ENCODE measurements at regions not wholly inside any gene's neighbourhood (a gene's known extent, or its start where the extent isn't known, plus 50 kb on each side); places are given as distances from the start of the nearest gene placed in this dataset.

DNA sequence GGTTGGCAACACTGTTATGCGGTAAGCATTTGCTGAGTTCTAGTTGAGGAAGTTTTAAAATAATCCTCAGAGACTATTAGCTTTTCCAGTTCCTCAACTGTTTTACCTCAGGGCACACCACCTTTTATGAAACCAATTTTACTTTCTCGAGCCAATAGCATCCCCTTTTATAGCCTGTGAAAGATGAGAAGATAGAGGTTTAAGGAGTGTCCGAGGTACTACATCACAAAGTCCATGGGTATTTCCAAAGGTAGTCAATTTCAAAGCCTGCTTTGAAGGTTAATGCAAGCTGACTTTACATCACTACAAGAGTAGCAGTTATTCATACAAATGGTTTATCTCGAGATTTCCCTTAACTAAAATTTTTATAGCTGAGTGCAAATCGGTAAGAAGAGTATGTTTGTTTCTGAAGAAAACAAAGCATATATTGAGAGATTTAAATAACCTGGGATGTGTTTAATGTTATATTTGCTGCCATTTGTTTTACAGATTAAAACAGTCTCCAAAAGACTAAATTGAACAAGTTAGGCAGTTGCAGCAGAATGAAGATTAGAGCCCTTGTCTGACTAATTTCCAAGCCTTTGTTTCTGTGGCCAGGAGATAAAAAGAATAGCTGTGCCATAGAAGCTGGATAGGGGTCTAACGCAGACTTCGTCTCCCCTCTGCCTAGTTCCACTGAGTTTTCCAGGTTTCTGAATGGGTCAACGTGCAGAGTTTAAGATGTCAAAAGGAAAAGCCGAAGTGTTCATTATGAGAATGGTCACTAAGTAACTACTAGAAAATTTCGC, 74.7 kb upstream of the TRPC4 start:
- DNase-seq (ENCODE audit: extremely low spot score), result no peak
- no peak for TF ChIP-seq L3MBTL2 (conservative IDR thresholded peaks at IDR 0.05)
- no peak for TF ChIP-seq FOXA1 (IDR thresholded peaks at IDR 0.05)
- no peak for TF ChIP-seq SP1 (IDR thresholded peaks at IDR 0.05)
- TF ChIP-seq FOXM1 (IDR thresholded peaks at IDR 0.05; ENCODE audit: borderline replicate concordance), result no peak
- no peak for TF ChIP-seq ZNF384 (IDR thresholded peaks at IDR 0.05)
- no peak for TF ChIP-seq FOXK2 (IDR thresholded peaks at IDR 0.05)
- TF ChIP-seq BHLHE40 (IDR thresholded peaks at IDR 0.05; ENCODE audit: borderline replicate concordance), result no peak
- no peak for TF ChIP-seq PKNOX1 (IDR thresholded peaks at IDR 0.05)
- TF ChIP-seq LEF1 (IDR thresholded peaks at IDR 0.05; ENCODE audit: borderline replicate concordance), result no peak
- ChIA-PET POLR2A (no interaction called here), CTCF (no interaction called here)

DNA sequence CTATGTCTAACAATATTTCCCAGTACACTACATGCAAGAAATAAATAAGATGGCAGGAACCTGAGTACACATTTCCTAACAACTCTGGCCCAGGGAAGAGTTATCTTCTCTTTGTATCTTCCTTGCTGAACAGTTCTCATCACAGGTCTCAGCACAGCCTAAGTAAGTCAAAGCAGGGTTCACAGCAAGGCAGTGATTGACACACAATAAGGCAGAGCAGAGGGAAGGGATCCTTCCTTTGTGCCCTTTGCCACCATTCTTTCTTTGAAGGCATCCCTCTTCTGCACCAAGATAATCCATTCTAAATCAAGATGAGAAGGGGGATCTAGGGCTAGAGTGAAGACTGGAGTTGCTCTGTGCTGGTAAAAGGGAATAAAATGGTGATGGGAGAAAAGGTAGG, 73.4 kb upstream of the TRPC4 start:
- ChIA-PET CTCF (no interaction called here), POLR2A (no interaction called here)

GRCh38 chr13:37934339-37935191, 65.0 kb upstream of the TRPC4 start:
- no peak for DNase-seq (ENCODE audit: extremely low spot score)
- ChIA-PET CTCF (no interaction called here), POLR2A (no interaction called here)
- no peak for TF ChIP-seq HDGF (IDR thresholded peaks at IDR 0.05; ENCODE audit: borderline replicate concordance)
- no peak for TF ChIP-seq FOXK2 (IDR thresholded peaks at IDR 0.05)
- no peak for TF ChIP-seq L3MBTL2 (conservative IDR thresholded peaks at IDR 0.05)
- TF ChIP-seq TARDBP (IDR thresholded peaks at IDR 0.05), result no peak
- TF ChIP-seq SP1 (IDR thresholded peaks at IDR 0.05), result no peak
- TF ChIP-seq LEF1 (IDR thresholded peaks at IDR 0.05; ENCODE audit: borderline replicate concordance), result no peak
- no peak for TF ChIP-seq ELF4 (IDR thresholded peaks at IDR 0.05)
- TF ChIP-seq FOXA1 (IDR thresholded peaks at IDR 0.05), result no peak
- TF ChIP-seq SUZ12 (IDR thresholded peaks at IDR 0.05), result no peak
- no peak for TF ChIP-seq NFRKB (IDR thresholded peaks at IDR 0.05)
- no peak for TF ChIP-seq ARNT (IDR thresholded peaks at IDR 0.05)
- no peak for TF ChIP-seq CTBP1 (IDR thresholded peaks at IDR 0.05; ENCODE audit: borderline replicate concordance)
- TF ChIP-seq PKNOX1 (IDR thresholded peaks at IDR 0.05), result no peak
- TF ChIP-seq BHLHE40 (IDR thresholded peaks at IDR 0.05; ENCODE audit: borderline replicate concordance), result no peak
- no peak for TF ChIP-seq FOXM1 (IDR thresholded peaks at IDR 0.05; ENCODE audit: borderline replicate concordance)
- no peak for TF ChIP-seq ZNF384 (IDR thresholded peaks at IDR 0.05)

More for the DNA sequence above, 73.4 kb upstream of the TRPC4 start:
- DNase-seq (ENCODE audit: extremely low spot score), result no peak
- no peak for TF ChIP-seq HDGF (IDR thresholded peaks at IDR 0.05; ENCODE audit: borderline replicate concordance)
- TF ChIP-seq TARDBP (IDR thresholded peaks at IDR 0.05), result no peak
- TF ChIP-seq CTBP1 (IDR thresholded peaks at IDR 0.05; ENCODE audit: borderline replicate concordance), result no peak
- no peak for TF ChIP-seq SP1 (IDR thresholded peaks at IDR 0.05)
- no peak for TF ChIP-seq PKNOX1 (IDR thresholded peaks at IDR 0.05)
- no peak for TF ChIP-seq NFRKB (IDR thresholded peaks at IDR 0.05)
- TF ChIP-seq ELF4 (IDR thresholded peaks at IDR 0.05), result no peak
- no peak for TF ChIP-seq FOXK2 (IDR thresholded peaks at IDR 0.05)
- no peak for TF ChIP-seq ZNF384 (IDR thresholded peaks at IDR 0.05)
- TF ChIP-seq L3MBTL2 (conservative IDR thresholded peaks at IDR 0.05), result no peak
- no peak for TF ChIP-seq ARNT (IDR thresholded peaks at IDR 0.05)
- TF ChIP-seq LEF1 (IDR thresholded peaks at IDR 0.05; ENCODE audit: borderline replicate concordance), result no peak
- no peak for TF ChIP-seq FOXA1 (IDR thresholded peaks at IDR 0.05)
- TF ChIP-seq BHLHE40 (IDR thresholded peaks at IDR 0.05; ENCODE audit: borderline replicate concordance), result no peak
- TF ChIP-seq FOXM1 (IDR thresholded peaks at IDR 0.05; ENCODE audit: borderline replicate concordance), result no peak
- no peak for TF ChIP-seq SUZ12 (IDR thresholded peaks at IDR 0.05)

GRCh38 chr13:37929308-37929707, 59.7 kb upstream of the TRPC4 start:
- ChIA-PET POLR2A (no interaction called here), CTCF (no interaction called here)
- no peak for TF ChIP-seq L3MBTL2 (conservative IDR thresholded peaks at IDR 0.05)
- no peak for TF ChIP-seq ARNT (IDR thresholded peaks at IDR 0.05)
- TF ChIP-seq SP1 (IDR thresholded peaks at IDR 0.05), result no peak
- TF ChIP-seq BHLHE40 (IDR thresholded peaks at IDR 0.05; ENCODE audit: borderline replicate concordance), result no peak
- TF ChIP-seq ZNF384 (IDR thresholded peaks at IDR 0.05), result no peak
- TF ChIP-seq TARDBP (IDR thresholded peaks at IDR 0.05), result no peak
- no peak for TF ChIP-seq FOXA1 (IDR thresholded peaks at IDR 0.05)
- TF ChIP-seq CTBP1 (IDR thresholded peaks at IDR 0.05; ENCODE audit: borderline replicate concordance), result no peak
- no peak for TF ChIP-seq ELF4 (IDR thresholded peaks at IDR 0.05)
- TF ChIP-seq LEF1 (IDR thresholded peaks at IDR 0.05; ENCODE audit: borderline replicate concordance), result no peak
- TF ChIP-seq SUZ12 (IDR thresholded peaks at IDR 0.05), result no peak
- peak; percentile 5 for DNase-seq (ENCODE audit: extremely low spot score)

- TF ChIP-seq FOXK2 (IDR thresholded peaks at IDR 0.05) (no peak), HDGF (IDR thresholded peaks at IDR 0.05; ENCODE audit: borderline replicate concordance) (no peak), ELF4 (IDR thresholded peaks at IDR 0.05) (no peak), TARDBP (IDR thresholded peaks at IDR 0.05) (no peak), PKNOX1 (IDR thresholded peaks at IDR 0.05) (no peak), SUZ12 (IDR thresholded peaks at IDR 0.05) (no peak), L3MBTL2 (conservative IDR thresholded peaks at IDR 0.05) (no peak), ZNF384 (IDR thresholded peaks at IDR 0.05) (no peak), NFRKB (IDR thresholded peaks at IDR 0.05) (no peak)
- DNase-seq (ENCODE audit: extremely low spot score), result no peak
- POLR2A ChIA-PET, result no interaction called here
- CTCF ChIA-PET, result no interaction called here
Measured at GRCh38 chr13:37927561-37927960, 58.0 kb upstream of the TRPC4 start.

Data from HEK293T (cell line).